ENCODE measurements at regions not wholly inside any gene's neighbourhood (a gene's known extent, or its start where the extent isn't known, plus 50 kb on each side); places are given as distances from the start of the nearest gene placed in this dataset.

DNA sequence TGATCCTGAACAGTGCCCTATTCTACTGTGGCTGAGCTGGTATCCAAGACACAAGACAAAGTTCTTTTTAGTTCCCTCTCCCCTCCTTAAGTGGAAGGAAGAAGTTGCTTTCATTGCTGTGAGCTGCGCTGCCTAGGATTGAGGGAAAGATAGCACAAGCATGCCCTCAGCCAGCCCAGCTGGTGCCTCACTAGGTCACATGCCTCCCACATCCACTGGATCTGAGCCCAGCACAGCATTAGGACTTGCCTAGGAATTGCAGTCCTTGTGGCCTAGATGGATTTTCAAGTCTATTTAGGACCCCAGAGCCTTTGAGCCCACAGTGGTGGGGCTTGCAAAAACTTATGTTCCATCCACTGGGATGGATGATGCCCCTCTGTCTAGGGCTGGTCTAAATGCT lies 214.2 kb downstream of the ZNF248 start:
- TF ChIP-seq, protein P1, sequence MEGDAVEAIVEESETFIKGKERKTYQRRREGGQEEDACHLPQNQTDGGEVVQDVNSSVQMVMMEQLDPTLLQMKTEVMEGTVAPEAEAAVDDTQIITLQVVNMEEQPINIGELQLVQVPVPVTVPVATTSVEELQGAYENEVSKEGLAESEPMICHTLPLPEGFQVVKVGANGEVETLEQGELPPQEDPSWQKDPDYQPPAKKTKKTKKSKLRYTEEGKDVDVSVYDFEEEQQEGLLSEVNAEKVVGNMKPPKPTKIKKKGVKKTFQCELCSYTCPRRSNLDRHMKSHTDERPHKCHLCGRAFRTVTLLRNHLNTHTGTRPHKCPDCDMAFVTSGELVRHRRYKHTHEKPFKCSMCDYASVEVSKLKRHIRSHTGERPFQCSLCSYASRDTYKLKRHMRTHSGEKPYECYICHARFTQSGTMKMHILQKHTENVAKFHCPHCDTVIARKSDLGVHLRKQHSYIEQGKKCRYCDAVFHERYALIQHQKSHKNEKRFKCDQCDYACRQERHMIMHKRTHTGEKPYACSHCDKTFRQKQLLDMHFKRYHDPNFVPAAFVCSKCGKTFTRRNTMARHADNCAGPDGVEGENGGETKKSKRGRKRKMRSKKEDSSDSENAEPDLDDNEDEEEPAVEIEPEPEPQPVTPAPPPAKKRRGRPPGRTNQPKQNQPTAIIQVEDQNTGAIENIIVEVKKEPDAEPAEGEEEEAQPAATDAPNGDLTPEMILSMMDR (conservative IDR thresholded peaks at IDR 0.05; ENCODE audit: low read length), result no peak
- no peak for TF ChIP-seq EZH2phosphoT487 (IDR thresholded peaks at IDR 0.05; ENCODE audit: borderline replicate concordance)

Measured in Loucy (cell line).